Karpas-422 (cell line): ENCODE measurements at regions not wholly inside any gene's neighbourhood (a gene's known extent, or its start where the extent isn't known, plus 50 kb on each side); places are given as distances from the start of the nearest gene placed in this dataset.
A peak's percentile ranks its signal among the peaks of the same experiment; 100 is the strongest.

Experiments
- DNase-seq: peaks from one replicate; pipeline ENCODE4 v3.0.0-alpha.2; 2015
- H2AFZ ChIP-seq: fragments of 200-600 bp; sonication (generic); 2 replicates; pipeline ENCODE4 v1.6.1; 2014; ENCODE audit warnings: antibody characterized with exemption, low read length, mixed read lengths
- H3K27ac ChIP-seq: fragments of 200-600 bp; sonication (generic); 2 replicates; pipeline ENCODE4 v1.5.1; 2014; ENCODE audit warnings: mild to moderate bottlenecking, low read length, moderate library complexity
- H3K27me3 ChIP-seq: fragments of 200-600 bp; sonication (generic); 2 replicates; pipeline ENCODE4 v1.6.1; 2014; ENCODE audit warnings: low read length, mixed read lengths
- H3K36me3 ChIP-seq: fragments of 200-600 bp; sonication (generic); 2 replicates; pipeline ENCODE4 v1.6.1; 2014; ENCODE audit warnings: low read length, mixed read lengths; ENCODE audit not compliant: insufficient read depth
- H3K4me1 ChIP-seq: fragments of 200-600 bp; sonication (generic); 2 replicates; pipeline ENCODE4 v1.6.1; 2014; ENCODE audit warnings: mild to moderate bottlenecking, low read length, mixed read lengths
- H3K4me2 ChIP-seq: fragments of 200-600 bp; sonication (generic); 2 replicates; pipeline ENCODE4 v1.6.1; 2014; ENCODE audit warnings: low read length, low read depth, mild to moderate bottlenecking; ENCODE audit not compliant: poor library complexity, severe bottlenecking
- H3K4me3 ChIP-seq: fragments of 200-600 bp; sonication (generic); 2 replicates; pipeline ENCODE4 v1.5.1; 2014; ENCODE audit warnings: mild to moderate bottlenecking, antibody characterized with exemption, low read length, mixed read lengths
- H3K79me2 ChIP-seq: fragments of 200-600 bp; sonication (generic); 2 replicates; pipeline ENCODE4 v1.6.1; 2014; ENCODE audit warnings: mild to moderate bottlenecking, low read length, mixed read lengths
- H3K9ac ChIP-seq: fragments of 200-600 bp; sonication (generic); 2 replicates; pipeline ENCODE4 v1.6.0; 2014; ENCODE audit warnings: low read length
- H3K9me2 ChIP-seq: fragments of 200-600 bp; sonication (generic), shearing (Covaris generic); replicated peaks from 2 replicates; pipeline ENCODE4 v1.6.0; 2014; ENCODE audit warnings: mild to moderate bottlenecking, low read length, moderate library complexity; ENCODE audit not compliant: insufficient read depth
- H3K9me3 ChIP-seq: fragments of 300-700, 200-600 bp; sonication (generic); 2 replicates; pipeline ENCODE4 v1.6.1; 2014; ENCODE audit warnings: low read length, mixed read lengths
- H4K20me1 ChIP-seq: fragments of 200-600 bp; sonication (generic); 2 replicates; pipeline ENCODE4 v1.6.1; 2014; ENCODE audit warnings: mild to moderate bottlenecking, antibody characterized with exemption, low read length, low read depth; ENCODE audit not compliant: insufficient read depth

- H3K27me3 ChIP-seq = no peaks in the 10 kb centered on the region
- no peaks in the 10 kb centered on the region for H4K20me1 ChIP-seq
- H3K36me3 ChIP-seq = no peaks in the 10 kb centered on the region
- no peak overlapping the region for H3K4me3 ChIP-seq
- H3K4me2 ChIP-seq = no peak overlapping the region
- DNase-seq = no peak
- no peaks in the 10 kb centered on the region for H3K9me3 ChIP-seq
- H3K9ac ChIP-seq = no peak overlapping the region
- H3K27ac ChIP-seq = no peak overlapping the region
- no peak overlapping the region for H2AFZ ChIP-seq
- no peaks in the 10 kb centered on the region for H3K9me2 ChIP-seq
- H3K4me1 ChIP-seq = no peaks in the 10 kb centered on the region
- H3K79me2 ChIP-seq = no peaks in the 10 kb centered on the region
Measured at GRCh38 chr7:66507764-66508296, 120.9 kb upstream of the KCTD7 start.

GRCh38 chr7:66508431-66508830 is 120.2 kb upstream of the KCTD7 start:
- Histone ChIP-seq H3K36me3 (no peaks in the 10 kb centered on the region), H3K9me2 (no peaks in the 10 kb centered on the region), H4K20me1 (no peaks in the 10 kb centered on the region), H3K9ac (no peak overlapping the region), H3K27ac (no peak overlapping the region), H3K79me2 (no peaks in the 10 kb centered on the region), H3K9me3 (no peaks in the 10 kb centered on the region), H2AFZ (no peak overlapping the region), H3K4me3 (no peak overlapping the region), H3K4me1 (no peaks in the 10 kb centered on the region), H3K4me2 (no peak overlapping the region), H3K27me3 (no peaks in the 10 kb centered on the region)
- DNase-seq = no peak

GRCh38 chr7:66514050-66514449 is 114.6 kb upstream of the KCTD7 start:
- H3K9me3 ChIP-seq = no peaks in the 10 kb centered on the region

DNA sequence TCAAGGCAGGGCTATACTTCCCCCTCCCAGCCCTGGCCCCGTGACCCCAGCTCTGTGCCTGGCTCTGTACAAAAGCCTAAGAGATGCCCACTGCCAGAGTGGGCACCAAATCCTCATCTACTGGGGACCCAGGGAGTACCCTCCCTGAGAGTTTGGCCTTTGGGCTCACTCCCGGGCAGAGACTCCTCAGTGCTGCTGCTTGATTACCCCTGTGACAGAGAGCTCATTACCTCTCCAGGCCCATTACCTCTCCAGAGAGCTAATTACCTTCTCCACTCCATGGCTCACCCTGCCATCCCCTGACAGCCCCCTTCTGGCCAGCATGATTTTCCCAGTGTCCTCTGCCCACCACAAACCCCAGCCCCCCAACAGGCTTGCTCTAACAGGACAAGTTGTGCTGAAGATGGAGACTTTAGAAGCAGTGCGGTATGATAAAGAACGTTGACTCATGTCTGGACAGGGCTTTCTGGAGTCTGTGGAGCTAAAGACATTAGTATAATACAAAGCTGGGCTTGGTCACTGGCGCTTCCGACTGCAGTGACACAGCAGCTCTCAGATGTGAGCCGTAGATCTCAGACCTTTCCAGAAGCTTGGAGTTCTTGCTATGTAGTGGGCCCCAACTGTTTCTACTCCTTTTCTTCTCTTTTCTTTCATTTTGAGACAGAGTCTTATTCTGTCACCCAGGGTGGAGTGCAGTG is 111.3 kb upstream of the KCTD7 start:
- H3K9ac ChIP-seq = no peak overlapping the region
- no peak overlapping the region for H2AFZ ChIP-seq
- H3K36me3 ChIP-seq = no peaks in the 10 kb centered on the region
- no peaks in the 10 kb centered on the region for H4K20me1 ChIP-seq
- no peaks in the 10 kb centered on the region for H3K79me2 ChIP-seq
- no peak for DNase-seq
- H3K4me2 ChIP-seq = no peak overlapping the region
- H3K4me1 ChIP-seq = peaks cover 11% of the 10 kb centered on the region
- H3K9me3 ChIP-seq = no peaks in the 10 kb centered on the region
- no peak overlapping the region for H3K27ac ChIP-seq
- no peaks in the 10 kb centered on the region for H3K27me3 ChIP-seq
- no peak overlapping the region for H3K4me3 ChIP-seq
- no peaks in the 10 kb centered on the region for H3K9me2 ChIP-seq

More at GRCh38 chr7:66514050-66514449, 114.6 kb upstream of the KCTD7 start:
- Histone ChIP-seq H3K27me3 (no peaks in the 10 kb centered on the region), H3K4me1 (peaks cover 11% of the 10 kb centered on the region), H3K4me3 (no peak overlapping the region), H3K9me2 (no peaks in the 10 kb centered on the region), H3K36me3 (no peaks in the 10 kb centered on the region), H3K79me2 (no peaks in the 10 kb centered on the region), H3K27ac (no peak overlapping the region), H2AFZ (no peak overlapping the region), H3K9ac (no peak overlapping the region), H4K20me1 (no peaks in the 10 kb centered on the region), H3K4me2 (no peak overlapping the region)
- DNase-seq = no peak

GRCh38 chr7:66518151-66518691 is 110.5 kb upstream of the KCTD7 start:
- Histone ChIP-seq H3K36me3 (no peaks in the 10 kb centered on the region), H3K9ac (no peak overlapping the region)

GRCh38 chr7:66521675-66522074 is 107.0 kb upstream of the KCTD7 start:
- H3K4me3 ChIP-seq = no peak overlapping the region
- peaks cover 2% of the 10 kb centered on the region for H3K4me1 ChIP-seq
- no peak overlapping the region for H3K9ac ChIP-seq
- no peak overlapping the region for H2AFZ ChIP-seq
- H3K79me2 ChIP-seq = no peaks in the 10 kb centered on the region
- no peaks in the 10 kb centered on the region for H3K27me3 ChIP-seq
- H3K9me2 ChIP-seq = no peaks in the 10 kb centered on the region
- no peaks in the 10 kb centered on the region for H3K36me3 ChIP-seq
- H3K4me2 ChIP-seq = no peak overlapping the region
- no peak for DNase-seq
- H3K27ac ChIP-seq = no peak overlapping the region
- no peaks in the 10 kb centered on the region for H4K20me1 ChIP-seq
- no peaks in the 10 kb centered on the region for H3K9me3 ChIP-seq

More at GRCh38 chr7:66518151-66518691, 110.5 kb upstream of the KCTD7 start:
- Histone ChIP-seq H3K9me3 (no peaks in the 10 kb centered on the region), H3K9me2 (no peaks in the 10 kb centered on the region), H3K4me2 (no peak overlapping the region), H3K4me3 (no peak overlapping the region), H4K20me1 (no peaks in the 10 kb centered on the region), H3K79me2 (no peaks in the 10 kb centered on the region), H3K27ac (no peak overlapping the region), H3K27me3 (no peaks in the 10 kb centered on the region), H2AFZ (no peak overlapping the region), H3K4me1 (peaks cover 13% of the 10 kb centered on the region)
- no peak for DNase-seq

DNA sequence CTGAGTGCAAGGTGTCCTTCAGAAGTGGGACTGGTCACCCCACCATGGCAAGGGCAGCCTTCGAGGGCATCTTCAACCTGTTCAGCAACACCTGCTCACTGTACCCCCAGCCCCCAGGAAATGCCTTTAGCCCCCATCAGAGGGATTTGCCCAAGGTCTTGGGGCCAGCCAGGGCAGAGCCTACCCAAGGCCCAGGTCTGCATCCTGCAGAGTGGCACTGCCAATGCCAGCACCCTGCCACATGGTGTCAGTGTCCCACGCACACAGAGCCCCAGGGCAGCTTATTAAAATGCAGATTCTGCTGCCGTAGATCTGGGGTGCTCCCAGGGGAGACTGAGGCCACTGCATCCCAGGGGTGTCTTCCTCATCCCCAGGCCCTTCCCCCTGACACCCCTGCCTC is 106.2 kb upstream of the KCTD7 start:
- H3K9me3 ChIP-seq = no peaks in the 10 kb centered on the region
- H3K9me2 ChIP-seq = no peaks in the 10 kb centered on the region
- H3K27ac ChIP-seq = no peak overlapping the region
- no peak overlapping the region for H3K4me2 ChIP-seq
- DNase-seq = peak; percentile 86
- peaks cover 2% of the 10 kb centered on the region for H3K4me1 ChIP-seq
- no peak overlapping the region for H2AFZ ChIP-seq
- no peaks in the 10 kb centered on the region for H3K27me3 ChIP-seq
- H3K4me3 ChIP-seq = no peak overlapping the region
- H4K20me1 ChIP-seq = no peaks in the 10 kb centered on the region
- H3K9ac ChIP-seq = no peak overlapping the region
- H3K79me2 ChIP-seq = no peaks in the 10 kb centered on the region
- H3K36me3 ChIP-seq = no peaks in the 10 kb centered on the region

GRCh38 chr7:66523409-66523808 is 105.3 kb upstream of the KCTD7 start:
- H3K27me3 ChIP-seq = no peaks in the 10 kb centered on the region
- DNase-seq = no peak
- no peak overlapping the region for H3K9ac ChIP-seq
- H2AFZ ChIP-seq = no peak overlapping the region
- no peaks in the 10 kb centered on the region for H3K9me3 ChIP-seq
- no peaks in the 10 kb centered on the region for H4K20me1 ChIP-seq
- peaks cover 2% of the 10 kb centered on the region for H3K4me1 ChIP-seq
- H3K4me3 ChIP-seq = no peak overlapping the region
- H3K79me2 ChIP-seq = no peaks in the 10 kb centered on the region
- H3K36me3 ChIP-seq = no peaks in the 10 kb centered on the region
- no peaks in the 10 kb centered on the region for H3K9me2 ChIP-seq
- H3K27ac ChIP-seq = no peak overlapping the region
- no peak overlapping the region for H3K4me2 ChIP-seq
